ENCODE measurements at regions not wholly inside any gene's neighbourhood (a gene's known extent, or its start where the extent isn't known, plus 50 kb on each side); places are given as distances from the start of the nearest gene placed in this dataset.
A peak's percentile ranks its signal among the peaks of the same experiment; 100 is the strongest.
"Not testable (repeated sequence)": the region's sequence is repeated elsewhere in the genome, so short reads cannot be mapped to it uniquely, and the experiment has no call there.

DNA sequence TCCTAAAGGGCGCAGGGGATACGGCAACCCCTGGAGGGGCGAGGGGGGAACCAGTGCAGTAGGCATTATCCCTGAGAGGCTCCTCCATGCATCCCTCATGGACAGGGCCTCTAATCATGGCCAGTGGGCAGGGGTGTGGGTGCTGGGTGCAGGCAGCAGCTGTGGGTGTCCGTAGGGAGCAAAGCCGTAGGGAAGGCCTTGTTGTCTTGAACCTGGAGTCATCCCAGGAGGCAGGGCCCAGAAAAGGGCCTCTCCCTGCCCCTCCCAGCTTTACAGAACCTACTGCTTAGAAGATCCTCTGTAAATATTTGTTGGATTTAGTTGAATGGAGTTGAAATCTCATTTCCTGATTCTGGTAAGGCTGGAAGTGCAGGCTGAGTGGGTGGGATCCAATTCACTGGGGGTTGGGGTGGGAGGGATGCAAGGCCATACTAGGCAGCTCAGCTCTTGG, 207.0 kb upstream of the HAAO start:
- no peak for DNase-seq (ENCODE audit: low read depth in 2 of 2)

DNA sequence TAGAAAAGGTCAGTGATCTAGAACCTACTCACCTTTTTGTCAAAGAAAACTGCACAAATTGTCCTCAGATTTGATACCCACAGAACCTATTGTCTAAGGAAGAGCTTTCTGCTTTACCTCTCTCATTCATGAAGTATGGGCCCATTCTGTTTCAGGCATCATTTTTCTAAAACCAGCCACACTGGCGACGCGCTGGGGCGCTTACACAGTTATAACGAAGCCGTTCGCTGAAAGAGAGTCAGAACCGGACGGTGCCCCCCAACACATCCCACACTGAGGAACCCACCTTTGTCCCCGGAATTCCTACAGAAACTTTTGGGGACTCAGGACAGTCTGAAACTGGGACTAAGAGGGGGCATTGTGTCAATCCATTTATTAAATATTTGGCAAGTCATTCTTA, 206.3 kb upstream of the HAAO start:
- DNase-seq (ENCODE audit: low read depth in 2 of 2): no peak

DNA sequence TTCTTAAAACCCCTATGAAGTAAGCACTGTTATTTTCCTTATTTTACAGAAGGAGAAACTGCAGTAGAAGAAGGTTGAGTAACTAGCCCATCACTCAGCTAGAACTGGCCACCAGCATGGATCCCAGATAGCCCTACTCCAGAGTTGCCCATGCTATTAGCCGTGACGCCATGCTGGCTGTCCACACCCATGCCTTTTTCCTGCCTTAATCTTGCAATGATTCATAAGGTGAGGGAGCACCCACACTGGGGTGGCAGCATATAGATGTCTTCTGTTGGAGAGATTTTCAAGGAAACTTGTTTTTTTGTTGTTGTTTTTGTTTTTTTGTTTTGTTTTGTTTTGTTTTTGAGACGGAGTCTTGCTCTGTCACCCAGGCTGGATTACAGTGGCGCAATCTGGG, 204.1 kb upstream of the HAAO start:
- DNase-seq (ENCODE audit: low read depth in 2 of 2): no peak

DNA sequence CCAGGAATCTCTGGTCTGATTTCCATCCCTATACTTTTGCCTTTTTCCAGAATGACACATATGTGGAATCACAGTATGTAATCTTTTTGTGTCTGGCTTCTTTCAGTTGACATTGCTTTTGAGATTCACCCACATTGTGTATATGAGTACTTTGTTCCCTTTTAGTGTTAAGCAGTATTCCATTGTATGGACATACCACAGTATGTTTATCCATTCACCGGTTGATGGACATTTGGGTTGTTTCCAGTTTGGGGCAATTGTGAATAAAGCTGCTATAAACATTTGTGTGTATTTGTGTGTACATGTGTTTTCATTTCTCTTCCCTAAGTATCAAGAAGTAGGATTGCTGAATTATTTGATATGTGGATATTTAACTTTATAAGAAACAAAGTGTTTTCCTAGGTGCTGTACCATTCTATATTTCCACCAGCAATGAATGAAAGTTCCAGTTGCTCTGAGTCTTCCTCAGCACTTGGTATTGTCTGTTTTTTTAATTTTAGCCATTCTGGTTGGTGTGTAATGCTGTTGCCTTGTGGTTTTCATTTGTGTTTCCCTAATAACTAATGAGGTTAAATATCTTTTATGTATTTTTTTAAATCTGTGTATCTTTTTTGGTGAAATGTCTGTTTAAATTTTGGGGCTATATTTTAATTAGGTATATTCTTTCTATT, 203.5 kb upstream of the HAAO start:
- no peak for DNase-seq (ENCODE audit: low read depth in 2 of 2)

DNA sequence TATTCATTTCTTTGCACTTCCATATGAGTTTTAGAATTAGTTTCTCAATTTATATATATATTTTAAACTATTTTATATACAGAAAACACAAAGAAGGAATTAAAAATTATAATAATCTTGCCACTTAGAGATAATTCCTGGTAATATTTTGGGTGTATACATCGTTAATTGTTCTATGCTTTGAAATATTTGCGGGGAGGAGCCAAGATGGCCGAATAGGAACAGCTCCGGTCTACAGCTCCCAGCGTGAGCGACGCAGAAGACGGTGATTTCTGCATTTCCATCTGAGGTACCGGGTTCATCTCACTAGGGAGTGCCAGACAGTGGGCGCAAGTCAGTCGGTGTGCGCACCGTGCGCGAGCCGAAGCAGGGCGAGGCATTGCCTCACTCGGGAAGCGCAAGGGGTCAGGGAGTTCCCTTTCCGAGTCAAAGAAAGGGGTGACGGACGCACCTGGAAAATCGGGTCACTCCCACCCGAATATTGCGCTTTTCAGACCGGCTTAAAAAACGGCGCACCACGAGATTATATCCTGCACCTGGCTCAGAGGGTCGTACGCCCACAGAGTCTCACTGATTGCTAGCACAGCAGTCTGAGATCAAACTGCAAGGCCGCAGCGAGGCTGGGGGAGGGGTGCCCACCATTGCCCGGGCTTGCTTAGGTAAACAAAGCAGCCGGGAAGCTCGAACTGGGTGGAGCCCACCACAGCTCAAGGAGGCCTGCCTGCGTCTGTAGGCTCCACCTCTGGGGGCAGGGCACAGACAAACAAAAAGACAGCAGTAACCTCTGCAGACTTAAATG, 197.1 kb upstream of the HAAO start:
- DNase-seq (ENCODE audit: low read depth in 2 of 2): not testable (repeated sequence)

DNA sequence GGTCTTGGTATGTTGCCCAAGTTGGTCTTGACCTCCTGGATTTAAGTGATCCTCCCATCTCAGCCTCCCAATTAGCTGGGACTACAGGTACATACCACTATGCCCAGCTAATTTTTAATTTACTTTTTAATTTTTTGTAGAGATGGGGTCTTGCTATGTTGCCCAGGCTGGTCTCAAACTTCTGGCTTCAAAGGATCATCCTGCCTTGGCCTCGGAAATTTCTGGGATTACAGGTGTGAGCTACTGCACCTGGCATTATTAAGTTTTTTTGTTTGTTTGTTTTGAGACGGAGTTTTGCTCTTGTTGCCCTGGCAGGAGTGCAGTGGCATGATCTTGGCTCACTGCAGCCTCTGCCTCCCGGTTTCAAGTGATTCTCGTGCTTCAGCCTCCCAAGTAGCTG, 195.7 kb upstream of the HAAO start:
- not testable (repeated sequence) for DNase-seq (ENCODE audit: low read depth in 2 of 2)

DNA sequence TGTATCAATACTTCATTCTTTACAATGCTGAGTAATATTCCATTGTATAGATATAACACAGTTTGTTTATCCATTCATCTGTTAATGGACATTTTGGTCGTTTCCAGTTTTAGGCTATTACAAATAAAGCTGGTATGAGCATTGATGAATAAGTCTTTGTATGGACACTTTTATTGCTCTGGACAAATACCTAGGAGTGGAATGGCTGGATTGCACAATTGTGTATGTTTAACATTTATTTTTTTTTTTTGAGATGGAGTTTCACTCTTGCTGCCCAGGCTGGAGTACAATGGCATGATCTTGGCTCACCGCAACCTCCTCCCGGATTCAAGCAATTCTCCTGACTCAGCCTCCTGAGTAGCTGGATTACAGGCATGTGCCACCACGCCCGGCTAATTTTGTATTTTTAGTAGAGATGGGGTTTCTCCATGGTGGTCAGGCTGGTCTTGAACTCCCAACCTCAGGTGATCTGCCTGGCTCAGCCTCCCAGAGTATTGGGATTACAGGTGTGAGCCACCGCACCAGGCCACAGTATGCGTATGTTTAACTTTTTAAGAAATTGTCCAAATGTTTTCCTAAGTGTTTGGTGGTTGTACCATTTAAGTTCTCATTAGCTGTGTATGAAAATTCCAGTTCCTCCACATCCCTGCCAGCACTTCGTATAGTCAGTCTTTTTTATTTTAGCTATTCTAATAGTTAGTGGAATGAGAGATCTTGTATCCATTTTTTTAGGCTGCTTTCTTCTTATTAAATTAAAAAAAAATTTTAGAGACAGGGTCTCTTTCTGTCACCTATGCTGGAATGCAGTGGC, 194.9 kb upstream of the HAAO start:
- DNase-seq (ENCODE audit: low read depth in 2 of 2): peak; percentile 40 to 47

DNA sequence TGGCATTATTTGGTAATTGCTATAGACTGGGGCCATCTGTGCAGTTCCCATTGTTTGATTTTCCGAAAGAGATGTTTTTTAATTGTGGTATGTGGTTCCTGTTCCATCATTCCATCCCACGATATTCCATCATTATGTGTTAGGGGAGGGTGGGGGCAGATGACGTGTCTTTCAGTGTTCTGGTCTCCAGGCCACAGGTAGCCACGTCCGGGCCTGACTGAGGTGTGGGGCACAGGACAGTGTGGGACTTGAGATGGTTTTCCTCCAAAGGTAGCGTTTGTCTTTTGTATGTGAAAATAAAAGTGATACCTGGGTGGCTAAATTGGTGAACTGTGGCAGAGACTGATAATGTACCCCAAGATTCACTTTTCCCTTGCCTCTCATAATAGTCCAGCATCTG, 192.2 kb upstream of the HAAO start:
- no peak for DNase-seq (ENCODE audit: low read depth in 2 of 2)

DNA sequence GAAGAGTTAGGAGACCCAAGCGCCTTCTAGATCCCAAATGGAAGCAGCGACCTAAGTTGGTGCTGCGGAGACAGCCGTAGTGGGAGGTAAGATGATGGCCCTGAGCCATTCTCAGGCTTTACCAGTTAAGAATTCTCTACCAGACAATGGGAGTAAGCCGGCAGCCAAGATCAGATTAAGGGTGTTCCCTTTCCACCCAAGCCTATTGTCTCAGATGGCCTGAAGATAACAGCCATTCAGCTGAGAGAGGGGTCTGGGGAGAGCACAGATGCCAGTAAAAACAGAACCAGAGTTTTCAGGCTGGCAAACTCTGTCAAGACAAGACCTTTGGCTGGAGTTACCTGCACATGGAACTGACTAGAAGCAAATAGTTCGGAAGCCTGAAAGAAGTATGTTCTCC, 191.7 kb upstream of the HAAO start:
- no peak for DNase-seq (ENCODE audit: low read depth in 2 of 2)

DNA sequence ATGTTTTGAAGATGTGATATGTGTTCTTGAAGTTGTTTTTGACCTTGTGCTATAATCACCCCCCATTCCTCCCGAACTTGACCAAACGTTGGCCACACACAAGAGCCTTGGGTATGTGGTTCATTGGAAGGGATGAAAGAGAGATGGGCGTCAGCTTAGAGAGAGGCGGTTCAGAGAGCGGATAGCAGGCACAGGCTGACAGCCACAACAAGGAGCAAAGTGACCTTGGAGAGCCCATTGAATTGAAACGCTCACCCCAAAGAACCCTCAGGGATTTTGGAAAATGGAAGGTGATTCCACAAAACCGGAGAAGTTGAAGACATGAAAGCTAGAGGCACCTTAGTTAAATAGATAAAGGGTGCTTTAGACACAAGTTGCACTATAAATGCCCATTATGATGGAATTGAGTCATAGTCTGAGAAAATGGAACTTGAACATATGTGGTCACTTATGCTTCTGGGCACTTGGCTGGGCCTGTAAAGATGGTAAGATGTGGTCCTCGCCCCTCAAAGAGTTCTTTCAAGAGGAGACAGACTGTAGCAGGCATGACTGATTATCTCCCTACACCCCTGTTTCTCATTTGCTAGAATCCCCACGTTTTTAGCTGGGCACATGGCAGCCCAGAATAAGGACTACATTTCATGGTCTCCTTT, 188.5 kb upstream of the HAAO start:
- DNase-seq (ENCODE audit: low read depth in 2 of 2): no peak

DNA sequence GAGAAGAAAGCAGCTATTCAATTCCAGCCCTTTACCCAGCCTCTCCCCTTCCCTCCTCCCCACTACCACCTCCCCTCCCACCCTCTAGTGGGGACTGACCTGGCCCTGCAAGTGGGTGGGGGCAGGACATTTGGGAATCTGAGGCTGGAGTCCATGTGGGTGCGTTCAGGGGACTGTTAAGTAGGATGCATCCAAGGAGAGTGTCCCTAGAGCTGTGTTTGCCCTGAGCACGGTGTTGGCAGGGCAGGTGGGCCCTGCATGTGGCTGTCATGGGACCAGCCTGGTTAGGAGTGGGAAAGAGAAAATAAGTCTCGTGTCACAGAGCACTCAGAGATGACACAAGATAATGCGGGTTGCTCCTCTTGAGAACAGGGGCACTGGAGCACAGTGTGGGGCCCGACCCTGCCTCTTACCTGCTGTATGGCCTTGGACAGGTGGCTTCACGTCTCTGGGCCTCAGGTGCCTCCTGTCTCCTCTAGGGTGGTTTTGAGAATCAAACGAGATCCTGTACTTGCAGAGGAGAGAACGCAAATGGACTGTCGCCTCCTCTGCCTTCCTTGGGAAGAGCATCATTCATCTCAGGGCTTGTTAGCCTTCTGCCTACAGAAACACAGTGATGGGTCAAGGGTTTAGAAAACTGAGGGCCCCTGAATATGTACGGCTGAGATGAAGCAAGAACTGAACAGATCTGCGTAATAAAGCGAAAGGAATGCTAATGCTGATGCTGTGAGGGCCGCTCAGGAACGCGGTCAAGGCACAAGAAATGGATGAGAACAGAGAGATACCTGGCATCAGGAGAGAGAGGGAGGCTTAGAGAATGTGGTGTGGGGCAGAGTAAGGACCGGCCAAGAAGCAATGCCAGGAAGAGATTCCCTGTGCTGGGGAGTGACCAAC, 187.7 kb upstream of the HAAO start:
- no peak for DNase-seq (ENCODE audit: low read depth in 2 of 2)

DNA sequence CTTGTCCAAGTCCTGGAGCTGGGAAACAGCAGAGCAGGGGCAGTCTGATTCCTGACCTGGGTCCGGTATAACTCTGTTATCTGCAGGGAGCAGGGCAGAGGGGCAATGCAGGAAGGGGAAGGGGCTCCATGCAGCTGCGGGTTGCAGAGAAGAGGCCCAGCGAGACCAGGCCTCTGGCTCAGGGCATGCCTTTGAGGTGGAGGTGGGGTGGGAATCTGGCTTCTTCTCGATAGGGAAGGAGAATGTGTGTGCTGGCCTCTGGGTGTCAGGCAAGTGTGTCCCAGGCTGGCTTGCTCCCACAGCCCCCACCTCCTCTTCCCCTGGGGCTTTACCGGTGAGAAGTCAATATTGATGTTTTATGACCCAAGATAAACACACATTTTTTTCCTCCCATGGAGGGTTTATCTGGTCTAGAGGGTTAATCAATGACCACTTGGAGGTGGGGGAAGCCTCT, 187.1 kb upstream of the HAAO start:
- DNase-seq (ENCODE audit: low read depth in 2 of 2): no peak

DNA sequence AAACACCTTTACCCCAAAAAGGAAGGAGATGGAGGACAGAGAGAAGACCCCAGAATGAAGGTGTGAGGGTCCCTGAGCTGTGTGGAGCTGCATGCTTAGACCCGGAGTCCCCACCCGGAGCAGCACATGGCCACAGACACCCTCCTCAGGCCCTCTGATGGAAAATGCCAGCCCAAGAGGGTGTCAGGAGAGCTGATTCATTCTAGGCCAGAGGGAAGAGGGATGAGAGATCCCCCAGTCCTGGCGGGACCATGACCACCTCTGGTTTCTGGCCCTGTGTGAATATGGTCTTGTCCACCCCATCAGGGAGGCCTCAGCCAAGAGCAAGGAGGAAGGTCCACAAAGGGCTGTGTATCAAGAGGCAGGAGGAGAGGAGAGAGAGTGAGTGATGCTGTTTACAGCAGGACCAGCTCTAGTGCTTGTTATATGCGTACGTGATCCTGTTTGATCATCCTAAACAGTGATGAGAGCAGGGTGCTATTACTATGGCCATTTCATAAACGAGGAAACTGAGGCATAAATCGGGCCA, 186.6 kb upstream of the HAAO start:
- no peak for DNase-seq (ENCODE audit: low read depth in 2 of 2)

DNA sequence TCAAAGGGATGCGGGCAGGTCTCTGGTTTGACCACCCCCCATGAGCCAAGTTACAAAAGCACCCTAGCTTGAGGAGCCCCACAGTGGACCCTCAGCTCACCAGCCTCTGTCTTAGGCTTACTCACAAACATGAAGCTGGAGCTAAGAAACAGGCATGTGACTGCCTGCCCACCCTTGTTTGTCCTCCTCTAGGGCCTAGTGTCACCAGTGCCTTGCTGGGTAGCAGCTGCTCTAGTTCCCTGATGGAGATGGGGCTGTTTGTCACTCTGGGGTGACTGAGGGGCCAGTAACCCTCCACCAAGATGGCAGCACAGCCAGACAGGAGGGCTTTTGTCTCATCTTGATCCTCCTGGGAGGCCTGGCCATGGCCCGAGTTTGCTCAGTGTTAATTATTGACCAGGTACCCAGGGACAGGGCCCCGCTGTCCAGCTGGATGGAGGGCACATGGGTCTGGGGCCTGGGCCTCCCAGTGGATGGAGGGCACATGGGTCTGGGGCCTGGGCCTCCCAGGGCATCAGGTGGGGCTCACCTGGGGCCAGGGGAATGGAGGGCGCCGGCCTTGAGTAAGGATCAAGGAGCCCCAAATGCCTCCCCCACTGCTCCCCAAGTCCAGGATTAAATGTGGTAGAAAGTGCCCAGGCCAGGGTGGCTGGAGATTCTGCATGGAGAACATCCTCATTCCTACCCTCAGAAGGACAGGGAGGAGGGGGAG, 185.9 kb upstream of the HAAO start:
- no peak for DNase-seq (ENCODE audit: low read depth in 2 of 2)

DNA sequence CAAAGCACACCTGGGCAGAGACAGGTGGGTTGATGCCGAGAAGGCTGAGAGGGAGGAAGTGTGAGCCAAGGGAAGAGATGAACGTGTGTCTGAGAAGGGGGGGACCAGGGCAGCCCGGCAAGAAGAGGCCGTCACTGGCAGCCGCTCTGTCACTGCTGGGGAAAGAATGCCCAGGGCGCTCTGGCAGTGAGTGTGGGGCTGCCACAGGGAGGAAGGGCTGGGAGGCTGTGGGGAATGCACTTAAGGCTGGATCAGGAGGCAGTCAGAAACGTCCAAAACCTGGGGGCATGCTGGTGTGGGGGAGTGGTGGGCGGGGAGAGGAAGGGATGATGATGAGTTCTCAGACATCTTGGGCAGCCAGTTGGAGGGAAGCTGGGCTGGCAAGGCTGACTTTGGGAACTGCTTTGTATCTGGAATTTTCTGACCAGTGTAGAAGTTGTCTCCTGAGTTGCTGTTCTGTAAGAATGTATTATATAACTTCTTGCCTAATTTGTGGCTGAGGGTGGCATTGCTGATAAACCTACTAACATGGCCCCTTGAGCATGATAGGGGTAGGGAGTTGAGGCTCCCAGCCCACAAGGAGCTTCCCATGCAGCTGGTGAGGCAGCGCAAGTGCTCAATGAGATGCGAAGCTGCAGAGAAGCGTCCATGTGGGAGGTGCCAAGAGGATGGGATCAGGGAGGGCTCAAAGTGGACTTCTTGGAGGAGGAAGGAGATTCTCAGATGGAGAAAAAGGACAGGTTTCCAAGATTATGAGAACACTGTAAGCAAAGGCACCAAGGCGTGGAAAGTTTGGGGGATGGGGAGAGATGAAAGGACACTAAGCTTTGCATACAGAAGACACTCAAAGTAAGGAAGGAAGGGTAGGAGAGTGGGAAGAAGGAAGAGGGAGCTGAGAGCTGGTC, 185.1 kb upstream of the HAAO start:
- no peak for DNase-seq (ENCODE audit: low read depth in 2 of 2)

DNA sequence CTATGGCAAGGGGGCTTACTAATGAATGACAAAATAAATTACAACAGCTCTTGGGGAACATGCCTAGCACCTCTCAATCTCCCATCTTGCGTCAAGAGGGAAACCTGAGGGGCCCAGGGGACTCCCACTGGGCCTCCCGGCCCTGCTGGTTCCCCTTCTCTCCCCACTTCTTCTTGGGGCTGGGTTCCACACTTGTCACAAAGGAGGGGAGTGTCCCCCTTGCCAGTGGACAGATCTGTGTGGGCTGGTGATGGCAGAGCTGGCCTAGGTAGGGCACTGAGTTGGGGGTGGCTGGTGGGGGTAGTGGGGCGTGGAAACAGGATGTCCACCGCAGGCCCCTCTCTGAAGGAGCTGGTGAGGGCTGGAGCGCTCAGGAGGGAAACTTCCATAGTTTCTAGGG, 184.0 kb upstream of the HAAO start:
- no peak for DNase-seq (ENCODE audit: low read depth in 2 of 2)

DNA sequence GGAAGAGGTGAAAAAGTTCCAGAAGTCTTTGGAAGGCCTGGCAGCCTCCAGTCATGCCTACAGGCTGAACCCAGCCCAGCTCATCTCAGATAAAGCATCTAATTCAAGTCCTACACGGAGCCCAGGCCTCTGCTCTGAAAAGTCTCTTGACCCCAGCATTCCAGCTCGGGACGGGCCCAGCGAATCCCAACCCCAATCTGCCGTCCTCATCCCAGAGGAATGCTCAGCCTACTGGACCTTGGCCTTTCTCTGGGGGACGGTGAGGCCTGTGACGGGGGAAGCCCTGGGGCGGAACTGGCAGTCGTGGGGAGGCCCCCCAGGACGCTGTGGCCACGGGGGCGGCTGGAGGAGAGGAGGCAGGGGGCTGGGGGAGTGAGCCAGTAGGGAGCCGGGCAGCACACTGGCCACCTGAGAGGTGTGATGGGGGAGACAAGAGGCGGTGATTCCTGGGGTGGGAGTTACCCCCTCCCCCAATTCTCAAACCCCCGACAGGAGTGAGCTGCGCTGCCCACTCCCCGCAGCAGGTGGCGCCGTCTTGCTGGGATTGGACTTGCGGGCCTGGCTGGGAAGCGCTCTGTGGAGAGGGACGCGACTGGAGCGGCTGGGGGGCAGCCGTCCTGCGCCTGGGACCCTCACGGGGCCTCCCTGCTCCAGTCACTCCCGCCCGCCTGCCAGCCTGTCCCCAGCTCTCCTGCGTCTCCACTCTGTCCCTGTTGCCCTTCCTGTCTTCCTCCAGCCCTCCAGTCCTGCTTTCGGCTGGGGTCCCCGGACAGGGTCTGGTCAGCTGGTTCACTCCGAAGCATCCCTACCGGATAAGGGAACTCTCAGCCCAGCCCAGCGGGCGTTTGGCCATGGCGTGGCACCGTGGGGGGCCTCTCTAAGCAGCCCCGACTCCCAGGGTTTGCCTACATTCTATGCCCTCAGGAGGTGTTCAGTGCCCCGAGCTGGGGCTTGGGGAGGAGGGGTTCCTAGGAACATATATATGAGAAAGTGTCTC, 182.6 kb upstream of the HAAO start:
- DNase-seq (ENCODE audit: low read depth in 2 of 2): no peak

All from fibroblast of skin of left biceps (primary cell).